H9 (cell line): ENCODE measurements at regions not wholly inside any gene's neighbourhood (a gene's known extent, or its start where the extent isn't known, plus 50 kb on each side); places are given as distances from the start of the nearest gene placed in this dataset.

Experiments
- DNase-seq: peaks from one replicate; pipeline ENCODE4 v3.0.0-alpha.2; 2017
- H2AFZ ChIP-seq: one replicate; pipeline ENCODE4 v1.6.1; 2013; ENCODE audit warnings: mild to moderate bottlenecking, low read length, control low read depth, moderate library complexity
- H2AK5ac ChIP-seq: 2 replicates; pipeline ENCODE4 v1.6.1; 2013; ENCODE audit warnings: low read length, control low read depth, mixed read lengths; ENCODE audit not compliant: insufficient read length
- H2BK120ac ChIP-seq: one replicate; pipeline ENCODE4 v1.6.1; 2013; ENCODE audit warnings: low read depth, mild to moderate bottlenecking, low read length, control low read depth, inconsistent platforms; ENCODE audit not compliant: poor library complexity, severe bottlenecking
- H2BK12ac ChIP-seq: 2 replicates; pipeline ENCODE4 v1.6.1; 2013; ENCODE audit warnings: low read length, control low read depth, mixed read lengths, low read depth; ENCODE audit not compliant: insufficient read length
- H2BK15ac ChIP-seq: 2 replicates; pipeline ENCODE4 v1.6.1; 2013; ENCODE audit warnings: low read depth, low read length, control low read depth
- H2BK20ac ChIP-seq: one replicate; pipeline ENCODE4 v1.6.1; 2013; ENCODE audit warnings: low read depth, mild to moderate bottlenecking, low read length, control low read depth, inconsistent platforms; ENCODE audit not compliant: poor library complexity, severe bottlenecking
- H2BK5ac ChIP-seq: 2 replicates; pipeline ENCODE4 v1.6.1; 2013; ENCODE audit warnings: low read length, control low read depth, mixed read lengths; ENCODE audit not compliant: insufficient read length
- H3K14ac ChIP-seq: 2 replicates; pipeline ENCODE4 v1.6.1; 2013; ENCODE audit warnings: low read length, control low read depth; ENCODE audit not compliant: insufficient read depth
- H3K18ac ChIP-seq: 2 replicates; pipeline ENCODE4 v1.6.1; 2013; ENCODE audit warnings: low read depth, mild to moderate bottlenecking, mixed read lengths, low read length, control low read depth; ENCODE audit not compliant: insufficient read length
- H3K23ac ChIP-seq: 2 replicates; pipeline ENCODE4 v1.6.1; 2013; ENCODE audit warnings: low read length, control low read depth, mixed read lengths, low read depth; ENCODE audit not compliant: insufficient read length
- H3K23me2 ChIP-seq: 2 replicates; pipeline ENCODE4 v1.6.1; 2013; ENCODE audit warnings: low read depth, mild to moderate bottlenecking, mixed read lengths, low read length, control low read depth; ENCODE audit not compliant: insufficient read length, poor library complexity, severe bottlenecking
- H3K27ac ChIP-seq: 2 replicates; pipeline ENCODE4 v1.5.1; 2013; ENCODE audit warnings: low read length, control low read depth, mixed read lengths, low read depth; ENCODE audit not compliant: insufficient read length
- H3K27me3 ChIP-seq: 2 replicates; pipeline ENCODE4 v1.6.1; 2013; ENCODE audit warnings: low read length, control low read depth, inconsistent platforms; ENCODE audit not compliant: insufficient read depth
- H3K4ac ChIP-seq: 2 replicates; pipeline ENCODE4 v1.6.1; 2013; ENCODE audit warnings: low read depth, mild to moderate bottlenecking, control low read depth, inconsistent platforms, low read length, moderate library complexity
- H3K4me1 ChIP-seq: 2 replicates; pipeline ENCODE4 v1.6.1; 2013; ENCODE audit warnings: low read length, control low read depth, inconsistent platforms; ENCODE audit not compliant: insufficient read depth
- H3K4me2 ChIP-seq: 2 replicates; pipeline ENCODE4 v1.6.1; 2013; ENCODE audit warnings: low read length, control low read depth, mixed read lengths; ENCODE audit not compliant: insufficient read length, insufficient read depth
- H3K56ac ChIP-seq: 2 replicates; pipeline ENCODE4 v1.6.1; 2013; ENCODE audit warnings: low read depth, mild to moderate bottlenecking, mixed read lengths, low read length, control low read depth; ENCODE audit not compliant: insufficient read length
- H3K79me1 ChIP-seq: 2 replicates; pipeline ENCODE4 v1.6.1; 2013; ENCODE audit warnings: low read depth, mild to moderate bottlenecking, moderate library complexity, low read length, control low read depth, inconsistent platforms; ENCODE audit not compliant: insufficient read depth, poor library complexity, severe bottlenecking
- H3K79me2 ChIP-seq: 2 replicates; pipeline ENCODE4 v1.6.1; 2013; ENCODE audit warnings: low read length, control low read depth, inconsistent platforms; ENCODE audit not compliant: insufficient read depth
- H3K9ac ChIP-seq: 2 replicates; pipeline ENCODE4 v1.6.1; 2013; ENCODE audit warnings: low read length, control low read depth, mixed read lengths; ENCODE audit not compliant: insufficient read length; ENCODE audit errors: extremely low read depth
- H3K9me3 ChIP-seq: one replicate; pipeline ENCODE4 v1.6.1; 2013; ENCODE audit warnings: low read depth, low read length, inconsistent platforms; ENCODE audit not compliant: control insufficient read depth
- H3T11ph ChIP-seq: one replicate; pipeline ENCODE4 v1.6.1; 2013; ENCODE audit warnings: mild to moderate bottlenecking, low read length, control low read depth, inconsistent platforms
- H4K20me1 ChIP-seq: one replicate; pipeline ENCODE4 v1.6.1; 2013; ENCODE audit not compliant: control insufficient read depth, insufficient read length, insufficient read depth
- H4K5ac ChIP-seq: 2 replicates; pipeline ENCODE4 v1.6.1; 2013; ENCODE audit warnings: low read depth, mild to moderate bottlenecking, mixed read lengths, low read length, control low read depth; ENCODE audit not compliant: insufficient read length
- H4K8ac ChIP-seq: replicated peaks from 2 replicates; pipeline ENCODE4 v1.6.1; 2013; ENCODE audit warnings: low read length, control low read depth, mixed read lengths, low read depth; ENCODE audit not compliant: insufficient read length
- H4K91ac ChIP-seq: 2 replicates; pipeline ENCODE4 v1.6.1; 2013; ENCODE audit warnings: low read depth, mild to moderate bottlenecking, moderate library complexity, mixed read lengths, low read length, control low read depth; ENCODE audit not compliant: insufficient read length
- H3K27ac Mint-ChIP-seq, 3 experiments: 2 replicates in 2 of 3; 3 replicates in 1 of 3; pipeline ENCODE4 v1.8.0; 2020 to 2021; ENCODE audit warnings: mixed read lengths in 3 of 3, mild to moderate bottlenecking in 1 of 3, moderate library complexity in 1 of 3
- H3K27me3 Mint-ChIP-seq: 2 replicates; pipeline ENCODE4 v1.8.0; 2021; ENCODE audit warnings: low read depth, mild to moderate bottlenecking, moderate library complexity, mixed read lengths
- H3K36me3 Mint-ChIP-seq, 3 experiments: 2 replicates in 2 of 3; 3 replicates in 1 of 3; pipeline ENCODE4 v1.8.0; 2020 to 2021; ENCODE audit warnings: low read depth in 3 of 3, mixed read lengths in 3 of 3; ENCODE audit not compliant: insufficient read depth in 1 of 3
- H3K4me1 Mint-ChIP-seq, 2 experiments: 2 replicates each; pipeline ENCODE4 v1.8.0; 2020; ENCODE audit warnings: mixed read lengths in 2 of 2
- H3K4me3 Mint-ChIP-seq, 2 experiments: 2 replicates in 1 of 2; 3 replicates in 1 of 2; pipeline ENCODE4 v1.8.0; 2020 to 2021; ENCODE audit warnings: mild to moderate bottlenecking in 2 of 2, mixed read lengths in 2 of 2, moderate library complexity in 1 of 2
- H3K9me3 Mint-ChIP-seq, 2 experiments: 2 replicates in 1 of 2; 3 replicates in 1 of 2; pipeline ENCODE4 v1.8.0; 2020; ENCODE audit warnings: mild to moderate bottlenecking in 2 of 2, mixed read lengths in 2 of 2, moderate library complexity in 1 of 2
- CTCF ChIP-seq: fragments of 200-600 bp; sonication (generic); conservative IDR thresholded peaks from 3 replicates; pipeline ENCODE4 v1.8.0; 2021; ENCODE audit warnings: antibody characterized with exemption, mild to moderate bottlenecking
- WGBS: extraction: QIAGEN DNeasy Blood & Tissue Kit; methylation state at CpG from one replicate; pipeline ENCODE4 v1.1.7; 2013; ENCODE audit warnings: missing lambda C conversion rate, low lambda C conversion rate, mixed read lengths; ENCODE audit not compliant: insufficient read length; ENCODE audit errors: extremely low coverage; 5-methylcytosine and 5-hydroxymethylcytosine counted together

- Histone ChIP-seq H2AFZ (no peak overlapping the region), H2AK5ac (no peak overlapping the region), H2BK120ac (no peak overlapping the region), H3K79me1 (no peaks in the 10 kb centered on the region), H3K79me2 (no peaks in the 10 kb centered on the region), H3K9ac (no peak overlapping the region), H3K23ac (no peak overlapping the region), H3K23me2 (no peaks in the 10 kb centered on the region), H3T11ph (no peak overlapping the region), H3K27me3 (no peaks in the 10 kb centered on the region), H2BK5ac (no peak overlapping the region), H3K14ac (no peak overlapping the region), H4K5ac (no peak overlapping the region), H4K8ac (no peak overlapping the region), H3K27ac (no peak overlapping the region), H4K91ac (no peak overlapping the region), H3K4me1 (no peaks in the 10 kb centered on the region; the same call in 1 of the 2 replicates), H2BK12ac (no peak overlapping the region), H2BK20ac (no peak overlapping the region), H2BK15ac (no peak overlapping the region), H3K4me2 (no peak overlapping the region), H3K18ac (no peak overlapping the region), H3K9me3 (no peaks in the 10 kb centered on the region), H4K20me1 (no peaks in the 10 kb centered on the region), H3K4ac (no peak overlapping the region), H3K56ac (no peak overlapping the region)
- H3K4me1 Mint-ChIP-seq = peaks cover 21 to 22% of the 10 kb centered on the region in 2 experiments
- H3K27ac Mint-ChIP-seq = no peak overlapping the region
- H3K9me3 Mint-ChIP-seq = no peaks in the 10 kb centered on the region; a peak in 1 of 5 replicates
- no peak for DNase-seq
- no peaks in the 10 kb centered on the region for H3K27me3 Mint-ChIP-seq
- no CpG with 5 or more reads among the region's 4 CpGs for WGBS
- no peak for TF ChIP-seq CTCF
- no peaks in the 10 kb centered on the region; a peak in 1 of 7 replicates for H3K36me3 Mint-ChIP-seq
- H3K4me3 Mint-ChIP-seq = no peak overlapping the region
Measured at GRCh38 chr3:6601374-6601773, 259.5 kb upstream of the GRM7 start.
